ENCODE measurements at regions not wholly inside any gene's neighbourhood (a gene's known extent, or its start where the extent isn't known, plus 50 kb on each side); places are given as distances from the start of the nearest gene placed in this dataset.
"Not testable (repeated sequence)": the region's sequence is repeated elsewhere in the genome, so short reads cannot be mapped to it uniquely, and the experiment has no call there.

DNA sequence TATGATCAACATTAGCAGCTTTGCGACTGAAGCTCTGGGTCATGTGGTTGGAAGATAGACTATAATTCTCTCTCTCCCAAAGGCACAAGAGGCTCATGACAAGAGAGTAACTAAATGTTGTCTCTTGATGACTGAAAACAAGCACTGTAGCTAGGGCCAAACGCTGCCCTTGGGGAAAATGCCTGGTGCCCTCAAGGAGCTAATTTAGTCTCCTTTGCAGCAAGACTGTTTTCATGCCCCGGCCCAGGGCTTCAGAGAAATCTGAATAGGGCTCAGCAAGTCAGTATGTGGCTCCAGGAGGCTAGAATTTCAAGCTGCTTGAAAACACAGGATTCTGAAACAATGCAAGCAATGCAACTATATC, 411.9 kb downstream of the GPAT3 start:
- Histone ChIP-seq H3K79me2 (ENCODE audit: low read length) (no peaks in the 10 kb centered on the region), H3K9me3 (ENCODE audit: insufficient read depth, low read length) (no peaks in the 10 kb centered on the region), H2AFZ (ENCODE audit: low read depth, low read length) (no peak overlapping the region), H3K9ac (ENCODE audit: low read length) (no peak overlapping the region), H3K4me1 (ENCODE audit: low read length) (no peaks in the 10 kb centered on the region), H4K20me1 (ENCODE audit: insufficient read depth, low read length) (no peaks in the 10 kb centered on the region), H3K36me3 (replicated peaks; ENCODE audit: low read depth, low read length) (no peaks in the 10 kb centered on the region), H3K4me2 (ENCODE audit: low read length) (no peak overlapping the region), H3K27me3 (ENCODE audit: low read depth, low read length) (no peaks in the 10 kb centered on the region), H3K4me3 (ENCODE audit: low read length) (no peak overlapping the region), H3K27ac (ENCODE audit: low read length) (no peak overlapping the region)
- TF ChIP-seq EZH2phosphoT487 (IDR thresholded peaks at IDR 0.05; ENCODE audit: low read depth): no peak
- TF ChIP-seq, protein P1, sequence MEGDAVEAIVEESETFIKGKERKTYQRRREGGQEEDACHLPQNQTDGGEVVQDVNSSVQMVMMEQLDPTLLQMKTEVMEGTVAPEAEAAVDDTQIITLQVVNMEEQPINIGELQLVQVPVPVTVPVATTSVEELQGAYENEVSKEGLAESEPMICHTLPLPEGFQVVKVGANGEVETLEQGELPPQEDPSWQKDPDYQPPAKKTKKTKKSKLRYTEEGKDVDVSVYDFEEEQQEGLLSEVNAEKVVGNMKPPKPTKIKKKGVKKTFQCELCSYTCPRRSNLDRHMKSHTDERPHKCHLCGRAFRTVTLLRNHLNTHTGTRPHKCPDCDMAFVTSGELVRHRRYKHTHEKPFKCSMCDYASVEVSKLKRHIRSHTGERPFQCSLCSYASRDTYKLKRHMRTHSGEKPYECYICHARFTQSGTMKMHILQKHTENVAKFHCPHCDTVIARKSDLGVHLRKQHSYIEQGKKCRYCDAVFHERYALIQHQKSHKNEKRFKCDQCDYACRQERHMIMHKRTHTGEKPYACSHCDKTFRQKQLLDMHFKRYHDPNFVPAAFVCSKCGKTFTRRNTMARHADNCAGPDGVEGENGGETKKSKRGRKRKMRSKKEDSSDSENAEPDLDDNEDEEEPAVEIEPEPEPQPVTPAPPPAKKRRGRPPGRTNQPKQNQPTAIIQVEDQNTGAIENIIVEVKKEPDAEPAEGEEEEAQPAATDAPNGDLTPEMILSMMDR (IDR thresholded peaks at IDR 0.05; ENCODE audit: low read depth, low read length): no peak

DNA sequence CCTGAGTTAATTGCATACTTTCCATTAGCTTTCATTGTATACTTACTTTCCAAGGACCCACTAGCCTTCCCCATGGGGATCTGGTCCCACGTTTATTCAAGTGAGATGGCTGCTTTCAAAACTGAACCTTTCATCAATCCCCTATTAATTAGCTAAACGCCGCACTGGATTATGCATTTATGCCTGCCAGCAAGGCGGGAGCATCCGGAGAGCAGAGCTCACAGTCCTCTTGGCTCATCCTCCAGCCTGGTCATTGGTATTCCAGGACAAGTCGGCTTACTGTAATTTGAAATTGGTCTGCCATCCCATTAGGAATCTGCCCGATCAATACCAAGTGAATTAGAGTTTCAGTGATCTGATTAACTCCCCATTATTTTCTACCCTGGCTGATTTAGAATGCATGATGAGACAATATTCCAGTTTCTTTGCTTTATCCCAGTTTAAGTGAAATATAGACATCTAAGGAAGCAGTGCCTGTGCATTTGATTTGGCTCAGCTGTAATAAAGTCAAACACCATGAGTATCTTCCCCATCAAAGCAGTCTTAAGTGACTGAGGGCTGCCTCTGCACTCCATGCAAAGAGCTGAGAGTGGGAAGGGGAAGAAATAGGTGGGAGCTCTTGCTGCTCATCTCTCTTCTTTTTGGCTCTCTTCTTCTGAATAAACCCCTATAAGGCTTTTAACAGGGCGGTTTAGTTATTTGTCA, 411.4 kb downstream of the GPAT3 start:
- TF ChIP-seq, protein P1 (IDR thresholded peaks at IDR 0.05; ENCODE audit: low read depth, low read length): no peak
- TF ChIP-seq EZH2phosphoT487 (IDR thresholded peaks at IDR 0.05; ENCODE audit: low read depth): no peak
- H3K27me3 ChIP-seq (ENCODE audit: low read depth, low read length): no peaks in the 10 kb centered on the region
- H4K20me1 ChIP-seq (ENCODE audit: insufficient read depth, low read length): no peaks in the 10 kb centered on the region
- H3K4me2 ChIP-seq (ENCODE audit: low read length): no peak overlapping the region
- H3K9ac ChIP-seq (ENCODE audit: low read length): no peak overlapping the region
- H3K36me3 ChIP-seq (replicated peaks; ENCODE audit: low read depth, low read length): no peaks in the 10 kb centered on the region
- H3K79me2 ChIP-seq (ENCODE audit: low read length): no peaks in the 10 kb centered on the region
- H2AFZ ChIP-seq (ENCODE audit: low read depth, low read length): no peak overlapping the region
- no peak overlapping the region for H3K4me3 ChIP-seq (ENCODE audit: low read length)
- no peak overlapping the region for H3K27ac ChIP-seq (ENCODE audit: low read length)
- H3K9me3 ChIP-seq (ENCODE audit: insufficient read depth, low read length): no peaks in the 10 kb centered on the region
- no peaks in the 10 kb centered on the region for H3K4me1 ChIP-seq (ENCODE audit: low read length)

DNA sequence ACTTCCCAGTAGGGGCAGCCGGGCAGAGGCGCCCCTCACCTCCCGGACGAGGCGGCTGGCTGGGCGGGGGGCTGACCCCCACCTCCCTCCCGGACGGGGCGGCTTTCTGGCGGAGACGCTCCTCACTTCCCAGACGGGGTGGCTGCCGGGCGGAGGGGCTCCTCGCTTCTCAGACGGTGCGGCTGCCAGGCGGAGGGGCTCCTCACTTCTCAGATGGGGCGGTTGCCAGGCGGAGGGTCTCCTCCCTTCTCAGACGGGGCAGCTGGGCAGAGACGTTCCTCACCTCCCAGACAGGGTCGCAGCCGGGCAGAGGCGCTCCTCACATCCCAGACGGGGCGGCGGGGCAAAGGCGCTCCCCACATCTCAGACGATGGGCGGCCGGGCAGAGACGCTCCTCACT, 407.8 kb downstream of the GPAT3 start:
- H3K79me2 ChIP-seq (ENCODE audit: low read length); H4K20me1 ChIP-seq (ENCODE audit: insufficient read depth, low read length); H3K4me3 ChIP-seq (ENCODE audit: low read length); H3K36me3 ChIP-seq (replicated peaks; ENCODE audit: low read depth, low read length); H2AFZ ChIP-seq (ENCODE audit: low read depth, low read length); H3K4me2 ChIP-seq (ENCODE audit: low read length); H3K9me3 ChIP-seq (ENCODE audit: insufficient read depth, low read length); H3K4me1 ChIP-seq (ENCODE audit: low read length); H3K27ac ChIP-seq (ENCODE audit: low read length); H3K9ac ChIP-seq (ENCODE audit: low read length); H3K27me3 ChIP-seq (ENCODE audit: low read depth, low read length): not testable (repeated sequence)

DNA sequence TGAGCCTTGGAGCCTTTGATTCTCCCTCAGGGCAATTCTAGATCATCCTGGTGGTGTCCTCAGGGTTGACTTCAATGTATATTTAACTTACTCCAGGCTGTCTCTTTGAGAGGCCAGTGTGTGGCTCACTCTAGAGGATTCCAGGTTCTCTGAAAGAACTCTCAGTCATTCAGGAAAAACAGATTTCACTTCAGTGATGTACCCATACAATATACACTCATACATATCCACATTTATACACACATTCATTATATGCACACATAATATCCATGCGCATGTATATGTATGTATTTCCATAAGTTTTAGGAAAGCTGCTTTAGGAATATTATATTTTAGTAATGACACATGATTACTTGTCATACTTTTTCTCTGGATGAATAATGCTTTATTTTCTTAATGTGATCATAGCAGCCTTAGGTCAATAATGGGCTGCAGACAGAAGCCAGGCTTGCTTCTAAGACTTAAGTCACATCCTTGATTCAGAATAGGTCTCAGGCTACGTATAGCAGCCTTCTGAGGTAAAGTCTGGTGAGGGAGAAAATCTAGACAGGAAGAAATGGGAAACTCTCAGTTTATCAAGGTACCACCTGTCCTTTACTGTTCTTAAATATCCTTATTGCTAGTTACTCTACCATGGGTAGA, 397.0 kb downstream of the GPAT3 start:
- Histone ChIP-seq H3K79me2 (ENCODE audit: low read length) (no peaks in the 10 kb centered on the region), H2AFZ (ENCODE audit: low read depth, low read length) (no peak overlapping the region), H4K20me1 (ENCODE audit: insufficient read depth, low read length) (no peaks in the 10 kb centered on the region), H3K4me2 (ENCODE audit: low read length) (no peak overlapping the region), H3K27ac (ENCODE audit: low read length) (no peak overlapping the region), H3K27me3 (ENCODE audit: low read depth, low read length) (no peaks in the 10 kb centered on the region), H3K9ac (ENCODE audit: low read length) (no peak overlapping the region), H3K9me3 (ENCODE audit: insufficient read depth, low read length) (no peaks in the 10 kb centered on the region), H3K36me3 (replicated peaks; ENCODE audit: low read depth, low read length) (no peaks in the 10 kb centered on the region), H3K4me3 (ENCODE audit: low read length) (no peak overlapping the region), H3K4me1 (ENCODE audit: low read length) (no peaks in the 10 kb centered on the region)
- no peak for TF ChIP-seq EZH2phosphoT487 (IDR thresholded peaks at IDR 0.05; ENCODE audit: low read depth)
- TF ChIP-seq, protein P1 (IDR thresholded peaks at IDR 0.05; ENCODE audit: low read depth, low read length): no peak

Data from OCI-LY3 (cell line).